ENCODE measurements at regions not wholly inside any gene's neighbourhood (a gene's known extent, or its start where the extent isn't known, plus 50 kb on each side); places are given as distances from the start of the nearest gene placed in this dataset.

DNA sequence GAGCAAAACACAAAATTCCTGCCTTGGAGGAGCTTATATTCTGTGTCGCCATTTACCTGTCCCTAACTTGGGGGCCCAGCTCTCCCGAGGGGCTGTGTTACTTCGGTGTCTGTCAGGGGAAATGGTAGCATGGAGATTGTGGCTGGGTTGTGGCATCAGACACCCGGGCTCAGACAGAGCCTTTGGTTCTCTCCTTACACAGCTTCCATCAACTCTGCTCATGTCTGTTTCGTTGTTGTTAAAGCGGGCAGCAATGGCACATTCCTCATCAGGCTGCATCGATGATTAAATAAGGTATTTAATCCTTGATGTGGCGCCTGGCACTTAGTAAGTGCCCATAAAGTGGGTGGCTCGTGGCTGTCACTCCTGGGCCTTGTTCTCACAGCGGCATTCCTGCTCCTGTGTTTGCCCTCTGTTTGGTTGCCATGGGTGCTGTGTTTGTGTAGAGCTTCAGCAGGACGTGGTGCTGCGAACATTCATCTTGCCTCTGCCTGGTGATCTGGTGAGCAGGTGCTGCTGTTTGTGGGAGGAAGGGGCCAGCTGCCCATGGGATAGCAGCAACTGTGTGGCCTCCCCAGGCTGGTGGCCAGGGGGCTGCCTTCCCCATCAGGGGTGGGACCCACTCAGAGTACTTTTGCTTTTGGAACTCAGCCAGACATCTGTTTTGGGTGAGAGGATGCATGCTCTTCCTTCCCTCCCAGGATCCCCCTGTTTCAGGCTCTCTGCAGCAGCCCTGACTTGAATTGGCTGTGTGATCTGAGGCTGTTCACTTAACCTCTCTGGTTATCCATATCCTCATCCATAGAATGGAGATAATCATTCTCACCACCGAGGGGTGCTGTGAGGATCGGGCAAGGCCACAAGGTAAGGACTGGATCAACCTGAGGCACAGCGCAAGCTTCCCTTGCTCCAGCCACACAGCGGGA is 207.2 kb upstream of the SVIL start:
- Histone ChIP-seq H3K27me3 (replicated peaks in 1 of 2; ENCODE audit: control insufficient read depth in 2 of 2, insufficient read depth in 2 of 2, low read length in 1 of 2) (peaks cover 0 to 2% of the 10 kb centered on the region in 2 experiments; a peak in 2 of 4 replicates), H3K4me2 (ENCODE audit: control insufficient read depth, insufficient read depth) (no peak overlapping the region), H3K4me1 (ENCODE audit: control insufficient read depth, insufficient read depth, low read length) (no peaks in the 10 kb centered on the region), H3K9me3 (replicated peaks; ENCODE audit: control insufficient read depth, insufficient read depth, low read length) (no peaks in the 10 kb centered on the region), H3K27ac (ENCODE audit: control insufficient read depth, insufficient read depth) (no peak overlapping the region), H3K79me2 (ENCODE audit: control insufficient read depth, insufficient read depth, low read length) (no peaks in the 10 kb centered on the region), H4K20me1 (ENCODE audit: control insufficient read depth, insufficient read depth) (no peaks in the 10 kb centered on the region), H3K4me3 (no peak overlapping the region), H3K36me3 (ENCODE audit: control insufficient read depth in 2 of 2, insufficient read depth in 2 of 2, low read length in 1 of 2) (no peaks in the 10 kb centered on the region), H2AFZ (ENCODE audit: control insufficient read depth, low read depth, low read length) (no peak overlapping the region), H3K9ac (ENCODE audit: control insufficient read depth, insufficient read depth, low read length) (no peak overlapping the region)
- POLR2A ChIA-PET, result no interaction called here
- in situ Hi-C loops (cut with MboI), result no loop called here
- RAD21 ChIA-PET (ENCODE audit: unreplicated experiment), result no interaction called here
- no peak for DNase-seq (ENCODE audit: low read depth, low spot score)
- ATAC-seq, result no peak
- SMC1A ChIA-PET (ENCODE audit: uncharacterized antibody, unreplicated experiment), result no interaction called here
- no TSS peak for BruUV-seq (replicated peaks)
- CTCF ChIA-PET, result no interaction called here
- WGBS (ENCODE audit: insufficient coverage, insufficient replicate concordance, low lambda C conversion rate, missing lambda C conversion rate), result 16% methylated on average over 16 of the region's 16 CpGs
- TF ChIP-seq, protein P1, sequence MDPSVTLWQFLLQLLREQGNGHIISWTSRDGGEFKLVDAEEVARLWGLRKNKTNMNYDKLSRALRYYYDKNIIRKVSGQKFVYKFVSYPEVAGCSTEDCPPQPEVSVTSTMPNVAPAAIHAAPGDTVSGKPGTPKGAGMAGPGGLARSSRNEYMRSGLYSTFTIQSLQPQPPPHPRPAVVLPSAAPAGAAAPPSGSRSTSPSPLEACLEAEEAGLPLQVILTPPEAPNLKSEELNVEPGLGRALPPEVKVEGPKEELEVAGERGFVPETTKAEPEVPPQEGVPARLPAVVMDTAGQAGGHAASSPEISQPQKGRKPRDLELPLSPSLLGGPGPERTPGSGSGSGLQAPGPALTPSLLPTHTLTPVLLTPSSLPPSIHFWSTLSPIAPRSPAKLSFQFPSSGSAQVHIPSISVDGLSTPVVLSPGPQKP (IDR thresholded peaks at IDR 0.05; ENCODE audit: low read depth, low read length), result no peak
- no peak for FAIRE-seq
- intact Hi-C loops (cut with micrococcal nuclease; ENCODE audit: unreplicated experiment), result no loop called here

DNA sequence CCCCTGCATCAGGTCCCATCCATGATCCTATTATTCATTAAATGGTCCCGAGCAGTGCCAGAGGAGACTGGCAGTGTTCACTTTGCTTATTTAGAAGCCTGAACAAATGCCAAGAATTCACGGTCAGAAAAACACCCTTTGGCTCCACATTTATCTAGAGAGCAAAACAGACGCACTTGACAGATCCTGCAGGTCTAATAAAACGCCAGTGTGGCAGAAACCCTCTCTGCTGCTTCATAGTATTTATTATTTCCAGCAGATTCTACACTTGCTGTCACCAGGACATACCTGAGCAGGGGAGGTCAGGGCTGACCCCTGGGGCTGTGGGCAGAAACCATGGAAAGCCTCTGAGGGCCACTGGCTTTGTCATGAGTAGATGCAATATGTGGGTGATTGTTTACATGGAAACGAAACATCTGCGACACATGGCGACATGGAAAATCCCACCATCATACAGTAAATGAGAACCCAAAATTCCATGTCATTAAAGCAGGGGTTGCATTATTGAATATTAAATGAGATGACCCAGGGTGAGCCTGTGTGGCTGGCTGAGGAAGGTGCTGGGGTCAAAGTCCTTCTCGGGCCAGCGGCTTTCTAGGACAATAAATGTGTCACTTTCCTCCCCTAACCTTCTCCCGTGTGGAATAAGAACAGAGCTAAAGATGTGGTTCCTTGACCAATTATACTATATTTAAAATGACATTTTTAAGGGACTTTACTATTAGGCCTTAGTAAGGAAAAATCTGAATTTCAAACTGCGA is 205.9 kb upstream of the SVIL start:
- FAIRE-seq (no peak), DNase-seq (ENCODE audit: low read depth, low spot score) (no peak), ATAC-seq (no peak)
- H3K79me2 ChIP-seq (ENCODE audit: control insufficient read depth, insufficient read depth, low read length), result no peaks in the 10 kb centered on the region
- no peak overlapping the region for H3K9ac ChIP-seq (ENCODE audit: control insufficient read depth, insufficient read depth, low read length)
- intact Hi-C loops (cut with micrococcal nuclease; ENCODE audit: unreplicated experiment), result no loop called here
- ChIA-PET RAD21 (ENCODE audit: unreplicated experiment) (no interaction called here), SMC1A (ENCODE audit: uncharacterized antibody, unreplicated experiment) (no interaction called here), POLR2A (no interaction called here), CTCF (interaction anchor here (0.6 kb wide), 1 partner anchor 73 kb away, joined by 3 read pairs; no protein-coding TSS in a partner anchor)
- in situ Hi-C loops (cut with MboI), result no loop called here
- no peak overlapping the region for H3K4me2 ChIP-seq (ENCODE audit: control insufficient read depth, insufficient read depth)
- WGBS (ENCODE audit: insufficient coverage, insufficient replicate concordance, low lambda C conversion rate, missing lambda C conversion rate), result 43% methylated on average over 11 of the region's 11 CpGs
- BruUV-seq (replicated peaks), result no TSS peak
- peaks cover 0 to 2% of the 10 kb centered on the region in 2 experiments; a peak in 2 of 4 replicates for H3K27me3 ChIP-seq (replicated peaks in 1 of 2; ENCODE audit: control insufficient read depth in 2 of 2, insufficient read depth in 2 of 2, low read length in 1 of 2)
- no peak overlapping the region for H3K27ac ChIP-seq (ENCODE audit: control insufficient read depth, insufficient read depth)
- H3K36me3 ChIP-seq (ENCODE audit: control insufficient read depth in 2 of 2, insufficient read depth in 2 of 2, low read length in 1 of 2), result no peaks in the 10 kb centered on the region
- H3K9me3 ChIP-seq (replicated peaks; ENCODE audit: control insufficient read depth, insufficient read depth, low read length), result no peaks in the 10 kb centered on the region
- no peak for TF ChIP-seq ZSCAN29 (IDR thresholded peaks at IDR 0.05)
- no peak for TF ChIP-seq CHD4 (IDR thresholded peaks at IDR 0.05)
- TF ChIP-seq ESRRA (IDR thresholded peaks at IDR 0.05; ENCODE audit: low read length), result no peak
- TF ChIP-seq MEF2B (IDR thresholded peaks at IDR 0.05; ENCODE audit: partially characterized antibody, poor library complexity, severe bottlenecking), result no peak
- TF ChIP-seq ZNF24 (IDR thresholded peaks at IDR 0.05), result no peak
- TF ChIP-seq NR2C2 (IDR thresholded peaks at IDR 0.05; ENCODE audit: borderline replicate concordance, control insufficient read depth, insufficient read length, low read depth), result no peak
- TF ChIP-seq MYC (IDR thresholded peaks at IDR 0.05; ENCODE audit: insufficient read depth, insufficient read length, insufficient replicate concordance, low read length, severe bottlenecking), result no peak
- TF ChIP-seq BCLAF1 (IDR thresholded peaks at IDR 0.05), result no peak
- TF ChIP-seq BMI1 (IDR thresholded peaks at IDR 0.05; ENCODE audit: borderline replicate concordance), result no peak
- no peak for TF ChIP-seq PML (IDR thresholded peaks at IDR 0.05; ENCODE audit: low read length)
- H3K4me3 ChIP-seq, result no peak overlapping the region
- no peaks in the 10 kb centered on the region for H3K4me1 ChIP-seq (ENCODE audit: control insufficient read depth, insufficient read depth, low read length)
- no peaks in the 10 kb centered on the region for H4K20me1 ChIP-seq (ENCODE audit: control insufficient read depth, insufficient read depth)
- H2AFZ ChIP-seq (ENCODE audit: control insufficient read depth, low read depth, low read length), result no peak overlapping the region
